IMR-90 (cell line): ENCODE measurements at regions not wholly inside any gene's neighbourhood (a gene's known extent, or its start where the extent isn't known, plus 50 kb on each side); places are given as distances from the start of the nearest gene placed in this dataset.

Experiments used
- BHLHE40 ChIP-seq: fragments of 150-350 bp; IDR thresholded peaks from 2 replicates; pipeline ENCODE4 v1.6.1; 2016; ENCODE audit warnings: mild to moderate bottlenecking, low read depth, low read length
- CEBPB ChIP-seq: IDR thresholded peaks from 2 replicates; pipeline ENCODE4 v1.6.1; 2012; ENCODE audit warnings: low read depth, low read length, improper control_type of control experiment
- FOS ChIP-seq: fragments of 150-350 bp; IDR thresholded peaks from 2 replicates; pipeline ENCODE4 v1.6.1; 2016; ENCODE audit warnings: low read depth, low read length
- POLR2A ChIP-seq: IDR thresholded peaks from 2 replicates; pipeline ENCODE4 v1.6.1; 2012; ENCODE audit warnings: mild to moderate bottlenecking, low read depth, low read length
- RAD21 ChIP-seq: IDR thresholded peaks from 2 replicates; pipeline ENCODE4 v1.6.1; 2012; ENCODE audit warnings: low read length, improper control_type of control experiment
- RCOR1 ChIP-seq: IDR thresholded peaks from 2 replicates; pipeline ENCODE4 v1.6.1; 2012; ENCODE audit warnings: mild to moderate bottlenecking, low read length, improper control_type of control experiment; ENCODE audit not compliant: insufficient replicate concordance
- RFX5 ChIP-seq: IDR thresholded peaks from 2 replicates; pipeline ENCODE4 v1.8.0; 2012; ENCODE audit warnings: low read depth, mild to moderate bottlenecking, low read length, moderate library complexity
- USF2 ChIP-seq: fragments of 150-350 bp; IDR thresholded peaks from 2 replicates; pipeline ENCODE4 v1.6.1; 2017; ENCODE audit warnings: mild to moderate bottlenecking, antibody characterized with exemption, low read length, low read depth
- TF ChIP-seq, protein P1 (sequence below): conservative IDR thresholded peaks from 2 replicates; pipeline ENCODE4 v1.5.1; 2012; ENCODE audit warnings: mild to moderate bottlenecking, low read depth, low read length, improper control_type of control experiment

DNA sequence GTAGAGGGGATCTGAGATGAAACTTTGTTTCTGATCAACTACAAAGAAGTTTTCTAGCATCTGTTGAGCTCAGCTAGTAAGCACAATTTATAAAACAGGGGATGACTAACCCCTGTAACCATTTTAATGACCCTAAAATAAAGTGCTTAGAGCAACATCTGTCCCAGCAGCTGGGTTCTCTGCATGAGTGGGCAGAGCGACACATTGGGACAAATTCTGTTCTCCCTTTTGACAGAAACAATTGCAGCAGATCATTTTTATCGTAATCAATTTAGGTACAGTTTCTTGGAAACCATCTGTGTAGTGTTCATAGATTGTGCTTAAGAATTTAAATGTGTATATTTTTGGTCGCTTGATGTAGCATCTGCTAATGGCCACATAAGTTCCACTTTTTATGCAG is 678.0 kb downstream of the RNF144A start:
- TF ChIP-seq USF2: no peak
- no peak for TF ChIP-seq BHLHE40
- TF ChIP-seq FOS: no peak
- TF ChIP-seq, protein P1, sequence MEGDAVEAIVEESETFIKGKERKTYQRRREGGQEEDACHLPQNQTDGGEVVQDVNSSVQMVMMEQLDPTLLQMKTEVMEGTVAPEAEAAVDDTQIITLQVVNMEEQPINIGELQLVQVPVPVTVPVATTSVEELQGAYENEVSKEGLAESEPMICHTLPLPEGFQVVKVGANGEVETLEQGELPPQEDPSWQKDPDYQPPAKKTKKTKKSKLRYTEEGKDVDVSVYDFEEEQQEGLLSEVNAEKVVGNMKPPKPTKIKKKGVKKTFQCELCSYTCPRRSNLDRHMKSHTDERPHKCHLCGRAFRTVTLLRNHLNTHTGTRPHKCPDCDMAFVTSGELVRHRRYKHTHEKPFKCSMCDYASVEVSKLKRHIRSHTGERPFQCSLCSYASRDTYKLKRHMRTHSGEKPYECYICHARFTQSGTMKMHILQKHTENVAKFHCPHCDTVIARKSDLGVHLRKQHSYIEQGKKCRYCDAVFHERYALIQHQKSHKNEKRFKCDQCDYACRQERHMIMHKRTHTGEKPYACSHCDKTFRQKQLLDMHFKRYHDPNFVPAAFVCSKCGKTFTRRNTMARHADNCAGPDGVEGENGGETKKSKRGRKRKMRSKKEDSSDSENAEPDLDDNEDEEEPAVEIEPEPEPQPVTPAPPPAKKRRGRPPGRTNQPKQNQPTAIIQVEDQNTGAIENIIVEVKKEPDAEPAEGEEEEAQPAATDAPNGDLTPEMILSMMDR: no peak
- no peak for TF ChIP-seq RFX5
- no peak for TF ChIP-seq RAD21
- no peak for TF ChIP-seq CEBPB
- no peak for TF ChIP-seq RCOR1
- no peak for TF ChIP-seq POLR2A
